T-cell (primary cell): ENCODE measurements at regions not wholly inside any gene's neighbourhood (a gene's known extent, or its start where the extent isn't known, plus 50 kb on each side); places are given as distances from the start of the nearest gene placed in this dataset.

Experiments
- ATAC-seq, 4 experiments: fragments of 200-7000 bp in 3 of 4; fragments of 150-1000 bp in 1 of 4; cut with Tn5 transposase; replicated peaks in 1 of 4; 1 replicate in 3 of 4; 2 replicates in 1 of 4; pipeline ENCODE4 v1.10.0; 2021; ENCODE audit warnings: moderate library complexity in 3 of 4, mild to moderate bottlenecking in 2 of 4, moderate number of reproducible peaks in 1 of 4
- CTCF ChIA-PET, 2 donors: fragments of 300-600 bp; sonication (Branson Sonifier 250); formaldehyde crosslinking; loops; one replicate each; lab custom pipeline; 2022; ENCODE audit warnings: antibody characterized with exemption in 2 of 2; lab: Charles Lee
- POLR2A ChIA-PET, 2 donors: fragments of 300-600 bp; sonication (Branson Sonifier 250); formaldehyde crosslinking; loops; one replicate each; lab custom pipeline; 2022; ENCODE audit warnings: antibody characterized with exemption in 2 of 2; lab: Charles Lee
- DNase-seq, 35 experiments: peaks; one replicate each; pipeline versions ENCODE4 v3.0.0 to v3.0.0-alpha.2; 2013 to 2023
- H3K27ac ChIP-seq: one replicate; pipeline ENCODE4 v1.5.1; 2013; ENCODE audit warnings: low read length
- H3K27me3 ChIP-seq, 2 experiments: replicated peaks in 1 of 2; 1 replicate in 1 of 2; 2 replicates in 1 of 2; pipeline versions ENCODE4 v1.6.1 to v1.7.0; 2013; ENCODE audit warnings: low read length in 1 of 2, mixed read lengths in 1 of 2; ENCODE audit not compliant: control insufficient read depth in 2 of 2, insufficient read depth in 2 of 2; ENCODE audit errors: extremely low read depth in 1 of 2
- H3K36me3 ChIP-seq, 2 donors: 1 replicate in 1 of 2; 2 replicates in 1 of 2; pipeline versions ENCODE4 v1.6.1 to v1.7.0; 2013; ENCODE audit warnings: low read length in 1 of 2; ENCODE audit not compliant: control insufficient read depth in 2 of 2, insufficient read depth in 1 of 2; ENCODE audit errors: extremely low read depth in 1 of 2
- H3K4me1 ChIP-seq, 2 experiments: 1 replicate in 1 of 2; 2 replicates in 1 of 2; pipeline versions ENCODE4 v1.6.1 to v1.7.0; 2013; ENCODE audit warnings: low read length in 2 of 2, mixed read lengths in 1 of 2; ENCODE audit not compliant: insufficient read depth in 2 of 2, control insufficient read depth in 1 of 2; ENCODE audit errors: extremely low read depth in 1 of 2
- H3K4me3 ChIP-seq, 2 donors: 1 replicate in 1 of 2; 2 replicates in 1 of 2; pipeline versions ENCODE4 v1.5.1 to v1.7.0; 2013; ENCODE audit warnings: mild to moderate bottlenecking in 2 of 2, low read length in 1 of 2, moderate library complexity in 1 of 2; ENCODE audit not compliant: control insufficient read depth in 1 of 2; ENCODE audit errors: extremely low read depth in 1 of 2
- H3K9me3 ChIP-seq: 2 replicates; pipeline ENCODE4 v1.7.0; 2013
- H3K27ac Mint-ChIP-seq, 2 donors: one replicate each; pipeline ENCODE4 v1.8.0; 2020 to 2021; ENCODE audit warnings: mild to moderate bottlenecking in 2 of 2, mixed read lengths in 2 of 2
- H3K27me3 Mint-ChIP-seq, 2 donors: one replicate each; pipeline ENCODE4 v1.8.0; 2021 to 2022; ENCODE audit warnings: mixed read lengths in 2 of 2
- H3K36me3 Mint-ChIP-seq: one replicate; pipeline ENCODE4 v1.8.0; 2021; ENCODE audit warnings: mixed read lengths
- H3K4me1 Mint-ChIP-seq, 3 donors: one replicate each; pipeline ENCODE4 v1.8.0; 2020 to 2022; ENCODE audit warnings: mixed read lengths in 3 of 3, mild to moderate bottlenecking in 1 of 3
- H3K4me3 Mint-ChIP-seq, 3 donors: one replicate each; pipeline ENCODE4 v1.8.0; 2020 to 2022; ENCODE audit warnings: mild to moderate bottlenecking in 3 of 3, mixed read lengths in 3 of 3, moderate library complexity in 3 of 3
- H3K9me3 Mint-ChIP-seq, 3 donors: one replicate each; pipeline ENCODE4 v1.8.0; 2020 to 2022; ENCODE audit warnings: mixed read lengths in 3 of 3
- WGBS: methylation state at CpG from one replicate; pipeline ENCODE4 v1.1.5; 2013; ENCODE audit warnings: missing lambda C conversion rate; ENCODE audit not compliant: insufficient coverage; 5-methylcytosine and 5-hydroxymethylcytosine counted together

GRCh38 chr9:18360005-18360404 is 113.9 kb upstream of the ADAMTSL1 start:
- no peak for DNase-seq
- no peaks in the 10 kb centered on the region for H3K4me1 ChIP-seq
- H3K27ac Mint-ChIP-seq: no peak overlapping the region
- H3K36me3 ChIP-seq: no peaks in the 10 kb centered on the region
- H3K4me1 Mint-ChIP-seq: no peaks in the 10 kb centered on the region
- no peaks in the 10 kb centered on the region for H3K9me3 Mint-ChIP-seq
- H3K27ac ChIP-seq: no peak overlapping the region
- H3K4me3 Mint-ChIP-seq: no peak overlapping the region
- WGBS: 20% methylated on average over 1 of the region's 1 CpG
- no peaks in the 10 kb centered on the region for H3K9me3 ChIP-seq
- H3K27me3 ChIP-seq: no peaks in the 10 kb centered on the region
- no peaks in the 10 kb centered on the region for H3K36me3 Mint-ChIP-seq
- no peak overlapping the region for H3K4me3 ChIP-seq
- ChIA-PET CTCF (no interaction called here), POLR2A (no interaction called here)
- no peak for ATAC-seq
- H3K27me3 Mint-ChIP-seq: no peaks in the 10 kb centered on the region

DNA sequence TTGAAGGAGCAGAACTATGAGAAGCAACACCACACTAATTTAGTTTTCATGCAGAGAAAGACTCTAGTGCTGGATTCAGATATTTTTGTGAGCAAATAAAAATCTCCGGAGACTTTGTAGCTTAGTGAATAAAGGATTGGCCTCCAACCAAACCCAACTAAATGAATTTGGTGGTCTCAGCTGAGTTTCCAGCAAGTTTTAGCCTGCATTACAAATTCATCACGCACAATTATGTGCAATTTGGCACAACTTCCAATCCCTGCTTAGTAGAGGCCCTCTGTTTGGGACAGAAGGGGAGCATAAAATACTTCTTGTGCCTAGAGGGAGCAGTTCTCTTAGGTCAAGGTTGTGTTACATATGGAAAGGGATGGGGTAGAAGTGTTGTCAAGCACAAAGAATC is 112.3 kb upstream of the ADAMTSL1 start:
- no CpG with 5 or more reads among the region's 2 CpGs for WGBS
- H3K4me1 Mint-ChIP-seq: no peaks in the 10 kb centered on the region
- no peaks in the 10 kb centered on the region for H3K27me3 ChIP-seq
- CTCF ChIA-PET: no interaction called here
- H3K27ac ChIP-seq: no peak overlapping the region
- H3K9me3 ChIP-seq: no peaks in the 10 kb centered on the region
- ATAC-seq (no peak), DNase-seq (no peak)
- H3K36me3 Mint-ChIP-seq: no peaks in the 10 kb centered on the region
- H3K4me3 Mint-ChIP-seq: no peak overlapping the region
- POLR2A ChIA-PET: no interaction called here
- H3K27ac Mint-ChIP-seq: no peak overlapping the region
- H3K27me3 Mint-ChIP-seq: no peaks in the 10 kb centered on the region
- no peaks in the 10 kb centered on the region for H3K9me3 Mint-ChIP-seq
- no peaks in the 10 kb centered on the region for H3K36me3 ChIP-seq
- H3K4me3 ChIP-seq: no peak overlapping the region
- no peaks in the 10 kb centered on the region for H3K4me1 ChIP-seq

- no peaks in the 10 kb centered on the region for H3K9me3 Mint-ChIP-seq
- H3K27ac Mint-ChIP-seq: no peak overlapping the region
- H3K4me1 Mint-ChIP-seq: no peaks in the 10 kb centered on the region
- no peaks in the 10 kb centered on the region for H3K27me3 ChIP-seq
- no peaks in the 10 kb centered on the region for H3K9me3 ChIP-seq
- no peaks in the 10 kb centered on the region for H3K27me3 Mint-ChIP-seq
- POLR2A ChIA-PET: no interaction called here
- ATAC-seq (no peak), DNase-seq (no peak)
- WGBS: no CpG with 5 or more reads among the region's 1 CpG
- no peaks in the 10 kb centered on the region for H3K36me3 Mint-ChIP-seq
- H3K4me3 ChIP-seq: no peak overlapping the region
- no peaks in the 10 kb centered on the region for H3K4me1 ChIP-seq
- no peak overlapping the region for H3K27ac ChIP-seq
- no peak overlapping the region for H3K4me3 Mint-ChIP-seq
- CTCF ChIA-PET: no interaction called here
- no peaks in the 10 kb centered on the region for H3K36me3 ChIP-seq
Observed at GRCh38 chr9:18362166-18362565, 111.8 kb upstream of the ADAMTSL1 start.

- Histone ChIP-seq H3K4me3 (no peak overlapping the region), H3K27ac (no peak overlapping the region), H3K4me1 (no peaks in the 10 kb centered on the region), H3K27me3 (no peaks in the 10 kb centered on the region), H3K36me3 (no peaks in the 10 kb centered on the region), H3K9me3 (no peaks in the 10 kb centered on the region)
- Mint-ChIP-seq H3K4me3 (no peak overlapping the region), H3K4me1 (no peaks in the 10 kb centered on the region), H3K27me3 (no peaks in the 10 kb centered on the region), H3K36me3 (no peaks in the 10 kb centered on the region), H3K9me3 (no peaks in the 10 kb centered on the region), H3K27ac (no peak overlapping the region)
- CTCF ChIA-PET: no interaction called here
- POLR2A ChIA-PET: no interaction called here
- DNase-seq (no peak), ATAC-seq (no peak)
- no CpG with 5 or more reads among the region's 3 CpGs for WGBS
Observed at GRCh38 chr9:18362901-18363685, 110.9 kb upstream of the ADAMTSL1 start.

DNA sequence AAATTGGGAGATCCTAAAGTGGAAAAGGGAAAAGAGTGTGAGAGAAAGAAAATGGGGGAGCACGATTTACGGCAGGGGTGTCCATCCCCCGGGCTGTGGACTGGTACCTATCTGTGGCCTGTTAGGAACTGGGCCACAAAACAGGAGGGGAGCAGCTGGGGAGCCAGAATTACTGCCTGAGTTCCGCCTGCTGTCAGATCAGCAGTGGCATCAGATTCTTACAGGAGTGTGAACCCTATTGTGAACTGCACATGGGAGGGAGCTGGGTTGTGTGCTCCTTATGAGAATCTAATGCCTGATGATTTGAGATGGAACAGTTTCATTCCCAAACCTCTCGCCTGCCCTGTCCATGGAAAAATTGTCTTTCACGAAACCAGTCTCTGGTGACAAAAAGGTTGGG is 108.3 kb upstream of the ADAMTSL1 start:
- no peaks in the 10 kb centered on the region for H3K36me3 Mint-ChIP-seq
- no peaks in the 10 kb centered on the region for H3K9me3 Mint-ChIP-seq
- H3K27ac Mint-ChIP-seq: no peak overlapping the region
- no peaks in the 10 kb centered on the region for H3K27me3 Mint-ChIP-seq
- no peaks in the 10 kb centered on the region for H3K4me1 ChIP-seq
- no peaks in the 10 kb centered on the region for H3K9me3 ChIP-seq
- no peaks in the 10 kb centered on the region for H3K4me1 Mint-ChIP-seq
- no peak overlapping the region for H3K27ac ChIP-seq
- no peaks in the 10 kb centered on the region for H3K27me3 ChIP-seq
- 88% methylated on average over 5 of the region's 6 CpGs for WGBS
- ATAC-seq (no peak), DNase-seq (no peak)
- no peak overlapping the region for H3K4me3 Mint-ChIP-seq
- POLR2A ChIA-PET: no interaction called here
- no peaks in the 10 kb centered on the region for H3K36me3 ChIP-seq
- no peak overlapping the region for H3K4me3 ChIP-seq
- CTCF ChIA-PET: no interaction called here

DNA sequence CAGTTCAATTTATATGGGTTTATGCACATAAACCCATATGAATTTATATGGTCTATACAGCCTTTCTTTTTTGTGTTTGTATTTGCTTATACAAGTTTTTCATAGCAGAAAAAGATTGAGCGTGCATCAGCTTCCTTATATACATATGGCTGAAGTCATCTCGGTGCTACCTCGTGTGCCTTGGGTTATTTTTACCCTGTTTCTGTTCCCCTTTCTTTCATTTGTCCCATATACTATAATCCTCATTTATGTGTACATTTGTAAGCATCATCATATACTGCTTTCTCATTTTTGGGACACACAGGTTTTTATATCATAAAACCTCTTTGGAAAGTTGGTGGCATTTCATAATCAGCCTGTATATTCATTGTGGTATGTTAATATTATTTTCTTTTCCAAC is 107.8 kb upstream of the ADAMTSL1 start:
- H3K27ac Mint-ChIP-seq: no peak overlapping the region

DNA sequence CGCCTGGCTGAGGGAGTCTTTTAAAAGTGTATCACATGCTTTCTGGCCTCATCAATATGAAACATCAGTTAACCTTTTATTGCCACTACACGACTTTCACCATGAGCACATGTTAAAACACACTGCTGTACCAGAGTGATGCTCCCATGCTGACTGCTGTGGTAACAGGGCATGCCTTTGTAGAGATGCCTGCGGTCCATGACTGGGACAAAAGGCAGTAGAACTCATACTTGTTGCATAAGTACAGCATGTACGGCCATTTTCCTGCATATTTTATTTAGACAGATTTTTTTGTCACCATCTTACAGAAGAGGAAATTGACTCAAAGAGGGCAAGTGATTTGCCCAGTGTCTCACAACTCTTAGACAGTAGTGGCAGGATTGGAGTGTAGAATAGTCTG is 105.7 kb upstream of the ADAMTSL1 start:
- no peaks in the 10 kb centered on the region for H3K36me3 ChIP-seq
- Mint-ChIP-seq H3K9me3 (no peaks in the 10 kb centered on the region), H3K27me3 (no peaks in the 10 kb centered on the region), H3K4me3 (no peak overlapping the region), H3K4me1 (no peaks in the 10 kb centered on the region), H3K36me3 (no peaks in the 10 kb centered on the region), H3K27ac (no peak overlapping the region)
- ChIA-PET CTCF (no interaction called here), POLR2A (no interaction called here)
- DNase-seq (no peak), ATAC-seq (no peak)
- H3K4me3 ChIP-seq: no peak overlapping the region
- WGBS: 78% methylated on average over 3 of the region's 4 CpGs
- H3K27ac ChIP-seq: no peak overlapping the region
- no peaks in the 10 kb centered on the region for H3K4me1 ChIP-seq
- H3K9me3 ChIP-seq: no peaks in the 10 kb centered on the region
- H3K27me3 ChIP-seq: no peaks in the 10 kb centered on the region

More for the DNA sequence above, 107.8 kb upstream of the ADAMTSL1 start:
- no peaks in the 10 kb centered on the region for H3K4me1 Mint-ChIP-seq
- WGBS: 39% methylated on average over 2 of the region's 3 CpGs
- Histone ChIP-seq H3K27me3 (no peaks in the 10 kb centered on the region), H3K4me1 (no peaks in the 10 kb centered on the region), H3K4me3 (no peak overlapping the region), H3K9me3 (no peaks in the 10 kb centered on the region), H3K36me3 (no peaks in the 10 kb centered on the region), H3K27ac (no peak overlapping the region)
- ChIA-PET CTCF (no interaction called here), POLR2A (no interaction called here)
- no peaks in the 10 kb centered on the region for H3K27me3 Mint-ChIP-seq
- H3K9me3 Mint-ChIP-seq: no peaks in the 10 kb centered on the region
- H3K36me3 Mint-ChIP-seq: no peaks in the 10 kb centered on the region
- no peak overlapping the region for H3K4me3 Mint-ChIP-seq
- ATAC-seq (no peak), DNase-seq (no peak)
